DMS53 treated with DMSO at 0.1 percent for 48 hours (cell line): ENCODE measurements at regions not wholly inside any gene's neighbourhood (a gene's known extent, or its start where the extent isn't known, plus 50 kb on each side); places are given as distances from the start of the nearest gene placed in this dataset.
"Not testable (repeated sequence)": the region's sequence is repeated elsewhere in the genome, so short reads cannot be mapped to it uniquely, and the experiment has no call there.

Experiments
- DNase-seq: peaks from one replicate; lab custom pipeline; 2025; ENCODE audit not compliant: unreplicated experiment; lab: John Stamatoyannopoulos, UW

- DNase-seq, result no peak
Observed at GRCh38 chr1:188128761-188129160, 1300.0 kb downstream of the PLA2G4A start.

GRCh38 chr1:188129856-188130838, 1301.4 kb downstream of the PLA2G4A start:
- DNase-seq, result no peak

- no peak for DNase-seq
Observed at GRCh38 chr1:188137221-188137620, 1308.5 kb downstream of the PLA2G4A start.

- no peak for DNase-seq
Observed at GRCh38 chr1:188140958-188141357, 1312.2 kb downstream of the PLA2G4A start.

- DNase-seq, result no peak
Observed at GRCh38 chr1:188154196-188154595, 1325.4 kb downstream of the PLA2G4A start.

- no peak for DNase-seq
Observed at GRCh38 chr1:188154761-188155160, 1326.0 kb downstream of the PLA2G4A start.

GRCh38 chr1:188155261-188155660, 1326.5 kb downstream of the PLA2G4A start:
- no peak for DNase-seq

GRCh38 chr1:188164459-188164858, 1335.7 kb downstream of the PLA2G4A start:
- no peak for DNase-seq

GRCh38 chr1:188166654-188167053, 1337.9 kb downstream of the PLA2G4A start:
- no peak for DNase-seq

GRCh38 chr1:188169971-188170370, 1341.2 kb downstream of the PLA2G4A start:
- DNase-seq, result no peak

- DNase-seq, result no peak
Observed at GRCh38 chr1:188170411-188170810, 1341.7 kb downstream of the PLA2G4A start.

- DNase-seq, result no peak
Observed at GRCh38 chr1:188170935-188171334, 1342.2 kb downstream of the PLA2G4A start.

- not testable (repeated sequence) for DNase-seq
Observed at GRCh38 chr1:188182063-188182462, 1353.3 kb downstream of the PLA2G4A start.

- no peak for DNase-seq
Observed at GRCh38 chr1:188188317-188188716, 1359.6 kb downstream of the PLA2G4A start.

GRCh38 chr1:188194916-188195315, 1366.2 kb downstream of the PLA2G4A start:
- DNase-seq, result no peak

- no peak for DNase-seq
Observed at GRCh38 chr1:188218289-188218688, 1389.5 kb downstream of the PLA2G4A start.

GRCh38 chr1:188220051-188220450, 1391.3 kb downstream of the PLA2G4A start:
- DNase-seq, result no peak

- no peak for DNase-seq
Observed at GRCh38 chr1:188224263-188224662, 1395.5 kb downstream of the PLA2G4A start.

GRCh38 chr1:188225975-188226374, 1397.2 kb downstream of the PLA2G4A start:
- no peak for DNase-seq

- DNase-seq, result no peak
Observed at GRCh38 chr1:188228623-188229022, 1399.9 kb downstream of the PLA2G4A start.

- DNase-seq, result no peak
Observed at GRCh38 chr1:188237573-188238348, 1409.0 kb downstream of the PLA2G4A start.
